Trophoblast cell (in vitro differentiated cells and primary cell): ENCODE measurements at regions not wholly inside any gene's neighbourhood (a gene's known extent, or its start where the extent isn't known, plus 50 kb on each side); places are given as distances from the start of the nearest gene placed in this dataset.

ENCODE experiments used
- DNase-seq, 2 donors: peaks; one replicate each; pipeline ENCODE4 v3.0.0-alpha.2; 2016
- H2AFZ ChIP-seq: 2 replicates; pipeline ENCODE4 v1.6.1; 2013; ENCODE audit warnings: low read length, moderate library complexity, mild to moderate bottlenecking; ENCODE audit not compliant: insufficient read depth, poor library complexity
- H2AK5ac ChIP-seq: 2 replicates; pipeline ENCODE4 v1.6.1; 2013; ENCODE audit warnings: mild to moderate bottlenecking, low read length
- H2BK120ac ChIP-seq: 2 replicates; pipeline ENCODE4 v1.6.1; 2013; ENCODE audit warnings: low read length, mild to moderate bottlenecking, moderate library complexity; ENCODE audit not compliant: insufficient read depth, poor library complexity
- H2BK12ac ChIP-seq: 2 replicates; pipeline ENCODE4 v1.6.1; 2013; ENCODE audit warnings: mild to moderate bottlenecking, low read length, moderate library complexity
- H2BK5ac ChIP-seq: 2 replicates; pipeline ENCODE4 v1.6.1; 2013; ENCODE audit warnings: low read length, low read depth, moderate library complexity, mild to moderate bottlenecking; ENCODE audit not compliant: poor library complexity
- H3K14ac ChIP-seq: 2 replicates; pipeline ENCODE4 v1.6.1; 2013; ENCODE audit warnings: mild to moderate bottlenecking, low read length
- H3K18ac ChIP-seq: 2 replicates; pipeline ENCODE4 v1.6.1; 2013; ENCODE audit warnings: mild to moderate bottlenecking, low read length
- H3K23ac ChIP-seq: 2 replicates; pipeline ENCODE4 v1.6.1; 2013; ENCODE audit warnings: low read length
- H3K27ac ChIP-seq: 2 replicates; pipeline ENCODE4 v1.5.1; 2013; ENCODE audit warnings: low read depth, mild to moderate bottlenecking, inconsistent platforms, low read length, moderate library complexity
- H3K27me3 ChIP-seq: 2 replicates; pipeline ENCODE4 v1.6.1; 2013; ENCODE audit warnings: inconsistent platforms, mild to moderate bottlenecking, low read length, moderate library complexity; ENCODE audit not compliant: insufficient read depth
- H3K36me3 ChIP-seq, 2 experiments: 1 replicate in 1 of 2; 2 replicates in 1 of 2; pipeline ENCODE4 v1.6.1; 2013; ENCODE audit warnings: low read length in 2 of 2, mild to moderate bottlenecking in 2 of 2, moderate library complexity in 1 of 2; ENCODE audit not compliant: insufficient read depth in 2 of 2, control insufficient read depth in 1 of 2
- H3K4ac ChIP-seq: 2 replicates; pipeline ENCODE4 v1.6.1; 2013; ENCODE audit warnings: low read depth, mild to moderate bottlenecking, low read length, moderate library complexity
- H3K4me1 ChIP-seq, 2 experiments: 1 replicate in 1 of 2; 2 replicates in 1 of 2; pipeline ENCODE4 v1.6.1; 2013; ENCODE audit warnings: low read length in 2 of 2, mild to moderate bottlenecking in 2 of 2, moderate library complexity in 1 of 2; ENCODE audit not compliant: insufficient read depth in 2 of 2, control insufficient read depth in 1 of 2
- H3K4me2 ChIP-seq: 2 replicates; pipeline ENCODE4 v1.6.1; 2013; ENCODE audit warnings: inconsistent platforms, mild to moderate bottlenecking, low read length, moderate library complexity
- H3K4me3 ChIP-seq: 2 replicates; pipeline ENCODE4 v1.5.1; 2013; ENCODE audit warnings: mild to moderate bottlenecking, low read depth, low read length, inconsistent platforms
- H3K79me1 ChIP-seq: one replicate; pipeline ENCODE4 v1.6.1; 2013; ENCODE audit warnings: low read length
- H3K79me2 ChIP-seq: 2 replicates; pipeline ENCODE4 v1.6.1; 2013; ENCODE audit warnings: low read length, mild to moderate bottlenecking; ENCODE audit not compliant: control insufficient read depth, insufficient read depth, poor library complexity
- H3K9ac ChIP-seq: 2 replicates; pipeline ENCODE4 v1.6.1; 2013; ENCODE audit warnings: mild to moderate bottlenecking, low read length
- H3K9me3 ChIP-seq: 2 replicates; pipeline ENCODE4 v1.6.1; 2013; ENCODE audit warnings: low read depth, mild to moderate bottlenecking, control low read depth, inconsistent platforms, low read length; ENCODE audit not compliant: insufficient read depth
- H4K12ac ChIP-seq: 2 replicates; pipeline ENCODE4 v1.6.1; 2013; ENCODE audit warnings: low read depth, mild to moderate bottlenecking, low read length, moderate library complexity
- H4K8ac ChIP-seq: 2 replicates; pipeline ENCODE4 v1.6.1; 2013; ENCODE audit warnings: low read depth, mild to moderate bottlenecking, low read length, moderate library complexity
- H4K91ac ChIP-seq: one replicate; pipeline ENCODE4 v1.6.1; 2013; ENCODE audit warnings: low read depth, mild to moderate bottlenecking, low read length, moderate library complexity
- WGBS: extraction: QIAGEN DNeasy Blood & Tissue Kit; methylation state at CpG from one replicate; pipeline ENCODE4 v1.1.7; 2013; ENCODE audit warnings: missing lambda C conversion rate; ENCODE audit not compliant: insufficient read length, insufficient coverage; ENCODE audit errors: extremely low coverage; 5-methylcytosine and 5-hydroxymethylcytosine counted together

GRCh38 chr2:12169721-12170120 is 423.3 kb downstream of the LPIN1 start:
- DNase-seq, result peak; percentile 42 to 47
- H3K79me2 ChIP-seq, result no peaks in the 10 kb centered on the region
- H3K14ac ChIP-seq, result peak overlapping the region; percentile 22
- H3K36me3 ChIP-seq, result no peaks in the 10 kb centered on the region
- H3K4ac ChIP-seq, result no peak overlapping the region
- H3K27me3 ChIP-seq, result no peaks in the 10 kb centered on the region
- no peak overlapping the region for H2BK5ac ChIP-seq
- no peak overlapping the region for H3K4me3 ChIP-seq
- no peak overlapping the region for H3K18ac ChIP-seq
- H3K23ac ChIP-seq, result no peak overlapping the region
- H3K4me2 ChIP-seq, result no peak overlapping the region
- no CpG with 5 or more reads among the region's 6 CpGs for WGBS
- H3K4me1 ChIP-seq, result peaks cover 13 to 19% of the 10 kb centered on the region in 2 experiments
- H2BK12ac ChIP-seq, result peak overlapping the region; percentile 62
- H4K91ac ChIP-seq, result no peak overlapping the region
- H4K8ac ChIP-seq, result no peak overlapping the region
- no peak overlapping the region for H3K27ac ChIP-seq
- H4K12ac ChIP-seq, result no peak overlapping the region
- H3K9ac ChIP-seq, result no peak overlapping the region
- H2AK5ac ChIP-seq, result no peak overlapping the region
- peaks cover 5% of the 10 kb centered on the region for H3K79me1 ChIP-seq
- H2BK120ac ChIP-seq, result no peak overlapping the region
- H3K9me3 ChIP-seq, result no peaks in the 10 kb centered on the region
- no peak overlapping the region for H2AFZ ChIP-seq

GRCh38 chr2:12170121-12170520 is 423.7 kb downstream of the LPIN1 start:
- H3K36me3 ChIP-seq, result no peaks in the 10 kb centered on the region
- no peak overlapping the region for H4K12ac ChIP-seq
- no peak overlapping the region for H2BK5ac ChIP-seq
- no peak overlapping the region for H3K23ac ChIP-seq
- no peak overlapping the region for H2AFZ ChIP-seq
- no peak overlapping the region for H3K4me2 ChIP-seq
- H3K9ac ChIP-seq, result no peak overlapping the region
- H3K18ac ChIP-seq, result no peak overlapping the region
- no peaks in the 10 kb centered on the region for H3K79me2 ChIP-seq
- no peak overlapping the region for H4K91ac ChIP-seq
- no peak overlapping the region for H3K4ac ChIP-seq
- H4K8ac ChIP-seq, result no peak overlapping the region
- no CpG with 5 or more reads among the region's 5 CpGs for WGBS
- H3K14ac ChIP-seq, result no peak overlapping the region
- H3K79me1 ChIP-seq, result peaks cover 5% of the 10 kb centered on the region
- no peak overlapping the region for H2BK120ac ChIP-seq
- H3K27ac ChIP-seq, result no peak overlapping the region
- DNase-seq, result peak in 1 of 2 donors; percentile 29
- H3K4me3 ChIP-seq, result no peak overlapping the region
- H2AK5ac ChIP-seq, result no peak overlapping the region
- no peaks in the 10 kb centered on the region for H3K9me3 ChIP-seq
- peaks cover 13 to 19% of the 10 kb centered on the region in 2 experiments for H3K4me1 ChIP-seq
- peak overlapping the region; percentile 15 for H2BK12ac ChIP-seq
- H3K27me3 ChIP-seq, result no peaks in the 10 kb centered on the region

GRCh38 chr2:12173271-12173942 is 427.0 kb downstream of the LPIN1 start:
- no peak overlapping the region for H2AK5ac ChIP-seq
- no peak overlapping the region for H3K14ac ChIP-seq
- DNase-seq, result no peak
- peaks cover 22 to 27% of the 10 kb centered on the region in 2 experiments for H3K4me1 ChIP-seq
- WGBS, result no CpG with 5 or more reads among the region's 1 CpG
- H3K27me3 ChIP-seq, result no peaks in the 10 kb centered on the region
- no peak overlapping the region for H2BK12ac ChIP-seq
- no peaks in the 10 kb centered on the region for H3K36me3 ChIP-seq
- H3K9me3 ChIP-seq, result no peaks in the 10 kb centered on the region
- no peak overlapping the region for H3K23ac ChIP-seq
- no peak overlapping the region for H3K9ac ChIP-seq
- H2BK5ac ChIP-seq, result no peak overlapping the region
- H4K12ac ChIP-seq, result no peak overlapping the region
- H3K4me2 ChIP-seq, result no peak overlapping the region
- no peak overlapping the region for H3K18ac ChIP-seq
- H3K4ac ChIP-seq, result no peak overlapping the region
- H3K79me2 ChIP-seq, result peaks cover 2% of the 10 kb centered on the region
- H4K8ac ChIP-seq, result no peak overlapping the region
- H2AFZ ChIP-seq, result no peak overlapping the region
- no peak overlapping the region for H3K4me3 ChIP-seq
- no peak overlapping the region for H4K91ac ChIP-seq
- H3K79me1 ChIP-seq, result peaks cover 16% of the 10 kb centered on the region
- H3K27ac ChIP-seq, result no peak overlapping the region
- no peak overlapping the region for H2BK120ac ChIP-seq

- no peak overlapping the region for H2BK12ac ChIP-seq
- no peak overlapping the region for H3K4me2 ChIP-seq
- no peak overlapping the region for H3K4me3 ChIP-seq
- H3K79me1 ChIP-seq, result peaks cover 18% of the 10 kb centered on the region
- H3K9ac ChIP-seq, result no peak overlapping the region
- H4K8ac ChIP-seq, result no peak overlapping the region
- WGBS, result no CpG with 5 or more reads among the region's 2 CpGs
- H4K91ac ChIP-seq, result no peak overlapping the region
- H3K4me1 ChIP-seq, result peaks cover 25 to 30% of the 10 kb centered on the region in 2 experiments
- peaks cover 2% of the 10 kb centered on the region for H3K79me2 ChIP-seq
- H3K4ac ChIP-seq, result no peak overlapping the region
- no peak overlapping the region for H3K18ac ChIP-seq
- no peak overlapping the region for H2AK5ac ChIP-seq
- DNase-seq, result no peak
- no peak overlapping the region for H3K27ac ChIP-seq
- H2AFZ ChIP-seq, result no peak overlapping the region
- H4K12ac ChIP-seq, result no peak overlapping the region
- no peaks in the 10 kb centered on the region for H3K9me3 ChIP-seq
- H2BK5ac ChIP-seq, result no peak overlapping the region
- no peaks in the 10 kb centered on the region for H3K27me3 ChIP-seq
- H2BK120ac ChIP-seq, result no peak overlapping the region
- no peak overlapping the region for H3K23ac ChIP-seq
- H3K36me3 ChIP-seq, result no peaks in the 10 kb centered on the region
- no peak overlapping the region for H3K14ac ChIP-seq
Measured at GRCh38 chr2:12173943-12174340, 427.5 kb downstream of the LPIN1 start.
